ENCODE measurements at regions not wholly inside any gene's neighbourhood (a gene's known extent, or its start where the extent isn't known, plus 50 kb on each side); places are given as distances from the start of the nearest gene placed in this dataset.

- WGBS, 2 donors: 74 to 82% methylated on average over 2 of the region's 2 CpGs
- TF ChIP-seq, protein P1, sequence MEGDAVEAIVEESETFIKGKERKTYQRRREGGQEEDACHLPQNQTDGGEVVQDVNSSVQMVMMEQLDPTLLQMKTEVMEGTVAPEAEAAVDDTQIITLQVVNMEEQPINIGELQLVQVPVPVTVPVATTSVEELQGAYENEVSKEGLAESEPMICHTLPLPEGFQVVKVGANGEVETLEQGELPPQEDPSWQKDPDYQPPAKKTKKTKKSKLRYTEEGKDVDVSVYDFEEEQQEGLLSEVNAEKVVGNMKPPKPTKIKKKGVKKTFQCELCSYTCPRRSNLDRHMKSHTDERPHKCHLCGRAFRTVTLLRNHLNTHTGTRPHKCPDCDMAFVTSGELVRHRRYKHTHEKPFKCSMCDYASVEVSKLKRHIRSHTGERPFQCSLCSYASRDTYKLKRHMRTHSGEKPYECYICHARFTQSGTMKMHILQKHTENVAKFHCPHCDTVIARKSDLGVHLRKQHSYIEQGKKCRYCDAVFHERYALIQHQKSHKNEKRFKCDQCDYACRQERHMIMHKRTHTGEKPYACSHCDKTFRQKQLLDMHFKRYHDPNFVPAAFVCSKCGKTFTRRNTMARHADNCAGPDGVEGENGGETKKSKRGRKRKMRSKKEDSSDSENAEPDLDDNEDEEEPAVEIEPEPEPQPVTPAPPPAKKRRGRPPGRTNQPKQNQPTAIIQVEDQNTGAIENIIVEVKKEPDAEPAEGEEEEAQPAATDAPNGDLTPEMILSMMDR (IDR thresholded peaks at IDR 0.05): no peak
- TF ChIP-seq POLR2A (IDR thresholded peaks at IDR 0.05) (no peak), EP300 (IDR thresholded peaks at IDR 0.05) (no peak)
- H3K4me3 ChIP-seq: no peak overlapping the region
- no peaks in the 10 kb centered on the region for H3K4me1 ChIP-seq
- no peaks in the 10 kb centered on the region for H3K36me3 ChIP-seq
- H3K27me3 ChIP-seq: no peaks in the 10 kb centered on the region
- DNase-seq (ENCODE audit: low spot score in 2 of 2): no peak
- H3K9me3 ChIP-seq: no peaks in the 10 kb centered on the region
- H3K27ac ChIP-seq: no peak overlapping the region
These were observed 368.1 kb upstream of the MAD2L1 start for GRCh38 chr4:120434756-120435155.

GRCh38 chr4:120432301-120432860 is 365.7 kb upstream of the MAD2L1 start:
- TF ChIP-seq, protein P1 (IDR thresholded peaks at IDR 0.05): no peak
- no peak for TF ChIP-seq EP300 (IDR thresholded peaks at IDR 0.05)
- no peak for TF ChIP-seq POLR2A (IDR thresholded peaks at IDR 0.05)
- DNase-seq (ENCODE audit: low spot score in 2 of 2): no peak
- no peaks in the 10 kb centered on the region for H3K36me3 ChIP-seq
- no peaks in the 10 kb centered on the region for H3K27me3 ChIP-seq
- no peak overlapping the region for H3K4me3 ChIP-seq
- no peaks in the 10 kb centered on the region for H3K9me3 ChIP-seq
- H3K4me1 ChIP-seq: no peaks in the 10 kb centered on the region
- WGBS, 2 donors: 52 to 71% methylated on average over 3 of the region's 3 CpGs
- no peak overlapping the region for H3K27ac ChIP-seq

- no peaks in the 10 kb centered on the region for H3K36me3 ChIP-seq
- H3K27me3 ChIP-seq: no peaks in the 10 kb centered on the region
- no peaks in the 10 kb centered on the region for H3K9me3 ChIP-seq
- no peak for TF ChIP-seq POLR2A (IDR thresholded peaks at IDR 0.05)
- H3K4me1 ChIP-seq: no peaks in the 10 kb centered on the region
- H3K27ac ChIP-seq: no peak overlapping the region
- no peak for DNase-seq (ENCODE audit: low spot score in 2 of 2)
- no peak overlapping the region for H3K4me3 ChIP-seq
These were observed 364.5 kb upstream of the MAD2L1 start for GRCh38 chr4:120431180-120431579.

DNA sequence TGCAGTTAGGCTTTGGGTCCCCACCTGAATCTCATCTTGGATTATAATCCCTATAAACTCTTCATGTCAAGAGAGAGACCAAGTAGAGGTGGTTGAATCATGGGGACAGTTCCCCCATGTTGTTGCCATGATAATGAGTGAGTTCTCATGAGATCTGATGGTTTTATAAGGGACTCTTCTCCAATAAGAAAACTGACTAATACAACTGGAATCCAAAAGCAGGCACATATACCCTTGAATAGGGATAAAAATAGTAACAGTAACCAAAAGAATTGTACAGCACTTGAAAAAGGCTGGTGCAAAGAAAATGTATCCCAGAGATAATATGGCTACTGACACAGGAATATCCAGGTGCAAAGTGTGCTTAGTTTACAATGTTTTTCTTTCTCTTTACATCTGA is 351.5 kb upstream of the MAD2L1 start:
- Histone ChIP-seq H3K27ac (no peak overlapping the region), H3K27me3 (no peaks in the 10 kb centered on the region), H3K4me1 (no peaks in the 10 kb centered on the region), H3K36me3 (no peaks in the 10 kb centered on the region), H3K4me3 (no peak overlapping the region), H3K9me3 (peaks cover 0 to 21% (median 0%) of the 10 kb centered on the region in 4 donors)
- no peak for TF ChIP-seq POLR2A (IDR thresholded peaks at IDR 0.05)
- TF ChIP-seq, protein P1 (IDR thresholded peaks at IDR 0.05): no peak
- no peak for TF ChIP-seq EP300 (IDR thresholded peaks at IDR 0.05)
- DNase-seq (ENCODE audit: low spot score in 2 of 2): no peak

DNA sequence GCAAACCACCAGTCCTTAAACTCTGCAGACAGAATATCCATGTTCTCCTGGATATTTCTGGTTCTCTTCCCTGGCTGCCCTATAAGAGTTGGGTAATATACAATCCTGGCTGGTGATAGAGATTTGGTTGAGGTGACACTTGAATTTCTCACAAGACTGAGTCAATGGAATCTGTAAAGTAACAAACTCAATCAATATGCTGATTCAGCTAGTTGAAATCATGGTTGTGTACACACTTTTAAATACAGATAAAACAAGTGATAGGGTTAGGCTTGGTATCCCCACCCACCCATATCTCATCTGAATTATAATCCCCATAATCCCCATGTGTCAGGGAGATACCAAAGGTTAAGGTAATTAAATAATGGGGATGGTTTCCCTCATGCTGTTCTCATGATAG is 349.2 kb upstream of the MAD2L1 start:
- Histone ChIP-seq H3K4me1 (no peaks in the 10 kb centered on the region), H3K4me3 (no peak overlapping the region), H3K27me3 (no peaks in the 10 kb centered on the region), H3K9me3 (peaks cover 0 to 35% (median 2%) of the 10 kb centered on the region in 4 donors), H3K27ac (no peak overlapping the region), H3K36me3 (no peaks in the 10 kb centered on the region)
- no peak for DNase-seq (ENCODE audit: low spot score in 2 of 2)
- TF ChIP-seq, protein P1 (IDR thresholded peaks at IDR 0.05): no peak
- TF ChIP-seq POLR2A (IDR thresholded peaks at IDR 0.05): no peak
- TF ChIP-seq EP300 (IDR thresholded peaks at IDR 0.05): no peak

DNA sequence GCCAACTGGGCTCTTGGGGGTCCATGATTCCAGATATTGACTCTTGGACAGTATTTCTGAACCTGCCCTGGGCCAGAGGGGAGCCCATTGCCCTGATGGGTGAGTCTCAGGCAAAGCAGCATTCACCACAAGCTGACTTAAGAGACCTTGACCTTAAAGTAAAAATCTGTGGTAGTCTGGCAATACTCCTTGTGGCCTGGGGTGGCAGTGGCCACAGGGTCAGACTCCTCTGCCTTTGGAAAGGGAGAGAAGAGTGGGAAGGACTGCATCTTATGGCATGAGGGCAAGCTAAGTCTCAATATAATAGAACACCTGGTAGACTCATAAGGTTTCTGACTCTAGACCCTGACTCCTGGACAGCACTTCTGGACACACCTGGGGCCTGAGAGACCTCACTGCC is 340.3 kb upstream of the MAD2L1 start:
- TF ChIP-seq POLR2A (IDR thresholded peaks at IDR 0.05) (no peak), EP300 (IDR thresholded peaks at IDR 0.05) (no peak)
- TF ChIP-seq, protein P1 (IDR thresholded peaks at IDR 0.05): no peak
- Histone ChIP-seq H3K4me3 (no peak overlapping the region), H3K27me3 (no peaks in the 10 kb centered on the region), H3K9me3 (peaks cover 0 to 46% (median 10%) of the 10 kb centered on the region in 4 donors), H3K36me3 (no peaks in the 10 kb centered on the region), H3K4me1 (no peaks in the 10 kb centered on the region), H3K27ac (no peak overlapping the region)
- no peak for DNase-seq (ENCODE audit: low spot score in 2 of 2)
